ENCODE measurements at regions not wholly inside any gene's neighbourhood (a gene's known extent, or its start where the extent isn't known, plus 50 kb on each side); places are given as distances from the start of the nearest gene placed in this dataset.

- no peak for DNase-seq
Observed at GRCh38 chr3:65109966-65110500, 422.2 kb upstream of the ADAMTS9 start.

GRCh38 chr3:65107174-65107573 is 419.4 kb upstream of the ADAMTS9 start:
- no peak for DNase-seq

GRCh38 chr3:65101450-65101849 is 413.6 kb upstream of the ADAMTS9 start:
- no peak for DNase-seq

GRCh38 chr3:65098400-65098799 is 410.6 kb upstream of the ADAMTS9 start:
- DNase-seq: no peak

GRCh38 chr3:65096110-65096745 is 408.4 kb upstream of the ADAMTS9 start:
- DNase-seq: no peak

GRCh38 chr3:65094723-65095122 is 406.9 kb upstream of the ADAMTS9 start:
- DNase-seq: no peak

- DNase-seq: no peak
Observed at GRCh38 chr3:65093641-65094040, 405.8 kb upstream of the ADAMTS9 start.

- no peak for DNase-seq
Observed at GRCh38 chr3:65091565-65091964, 403.8 kb upstream of the ADAMTS9 start.

- no peak for DNase-seq
Observed at GRCh38 chr3:65083240-65083639, 395.4 kb upstream of the ADAMTS9 start.

- DNase-seq: no peak
Observed at GRCh38 chr3:65081536-65081935, 393.7 kb upstream of the ADAMTS9 start.

GRCh38 chr3:65080432-65080831 is 392.6 kb upstream of the ADAMTS9 start:
- no peak for DNase-seq

- DNase-seq: no peak
Observed at GRCh38 chr3:65079560-65079959, 391.8 kb upstream of the ADAMTS9 start.

GRCh38 chr3:65078748-65079147 is 390.9 kb upstream of the ADAMTS9 start:
- no peak for DNase-seq

- DNase-seq: no peak
Observed at GRCh38 chr3:65077124-65077523, 389.3 kb upstream of the ADAMTS9 start.

GRCh38 chr3:65070968-65071367 is 383.2 kb upstream of the ADAMTS9 start:
- no peak for DNase-seq

GRCh38 chr3:65060904-65061303 is 373.1 kb upstream of the ADAMTS9 start:
- DNase-seq: no peak

GRCh38 chr3:65052101-65052500 is 364.3 kb upstream of the ADAMTS9 start:
- no peak for DNase-seq

GRCh38 chr3:65048151-65048550 is 360.4 kb upstream of the ADAMTS9 start:
- no peak for DNase-seq

- no peak for DNase-seq
Observed at GRCh38 chr3:65045138-65045537, 357.3 kb upstream of the ADAMTS9 start.

GRCh38 chr3:65044401-65044800 is 356.6 kb upstream of the ADAMTS9 start:
- no peak for DNase-seq

- no peak for DNase-seq
Observed at GRCh38 chr3:65042675-65043074, 354.9 kb upstream of the ADAMTS9 start.

GRCh38 chr3:65039754-65040210 is 352.0 kb upstream of the ADAMTS9 start:
- no peak for DNase-seq

GRCh38 chr3:65037861-65038260 is 350.1 kb upstream of the ADAMTS9 start:
- no peak for DNase-seq

- no peak for DNase-seq
Observed at GRCh38 chr3:65035246-65035645, 347.4 kb upstream of the ADAMTS9 start.

GRCh38 chr3:65033576-65033975 is 345.8 kb upstream of the ADAMTS9 start:
- no peak for DNase-seq

Data from SW 1271 (cell line).